ENCODE measurements at regions not wholly inside any gene's neighbourhood (a gene's known extent, or its start where the extent isn't known, plus 50 kb on each side); places are given as distances from the start of the nearest gene placed in this dataset.

DNA sequence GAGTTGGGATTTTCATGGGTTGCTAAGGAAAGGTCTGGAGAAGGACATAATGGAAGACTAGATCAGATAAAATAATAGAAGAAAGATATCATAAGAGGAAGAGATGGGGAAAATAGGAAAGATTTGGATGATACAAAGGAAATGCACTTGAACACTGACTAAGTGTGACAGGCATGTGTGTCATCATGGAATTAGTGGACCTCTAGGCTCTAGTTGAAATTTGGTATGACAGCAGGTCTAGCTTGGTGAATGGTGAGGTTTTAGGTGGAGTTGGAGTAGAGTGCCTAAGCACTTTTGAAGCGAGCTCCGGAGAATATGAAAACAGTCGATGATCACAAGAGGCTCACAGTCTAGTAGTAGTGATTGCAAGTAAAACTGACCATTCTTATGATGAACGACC is 73.0 kb upstream of the PTGS2 start:
- H3K4me3 ChIP-seq (ENCODE audit: low read length): no peak overlapping the region

GRCh38 chr1:186750257-186750656 is 70.0 kb upstream of the PTGS2 start:
- Histone ChIP-seq H2AFZ (ENCODE audit: low read depth, low read length) (no peak overlapping the region), H3K36me3 (ENCODE audit: insufficient read depth, low read length) (no peaks in the 10 kb centered on the region), H3K9me3 (ENCODE audit: low read length) (peaks cover 2% of the 10 kb centered on the region), H3K4me1 (ENCODE audit: insufficient read depth, low read length) (no peaks in the 10 kb centered on the region), H3K4me3 (ENCODE audit: low read length) (no peak overlapping the region), H3K27me3 (ENCODE audit: insufficient read depth, low read length) (no peaks in the 10 kb centered on the region)

More for the DNA sequence above, 73.0 kb upstream of the PTGS2 start:
- Histone ChIP-seq H3K36me3 (ENCODE audit: insufficient read depth, low read length) (no peaks in the 10 kb centered on the region), H3K9me3 (ENCODE audit: low read length) (no peaks in the 10 kb centered on the region), H3K27me3 (ENCODE audit: insufficient read depth, low read length) (no peaks in the 10 kb centered on the region), H2AFZ (ENCODE audit: low read depth, low read length) (no peak overlapping the region), H3K4me1 (ENCODE audit: insufficient read depth, low read length) (no peaks in the 10 kb centered on the region)

GRCh38 chr1:186749820-186750219 is 69.6 kb upstream of the PTGS2 start:
- Histone ChIP-seq H3K9me3 (ENCODE audit: low read length) (peaks cover 2% of the 10 kb centered on the region), H2AFZ (ENCODE audit: low read depth, low read length) (no peak overlapping the region), H3K36me3 (ENCODE audit: insufficient read depth, low read length) (no peaks in the 10 kb centered on the region), H3K4me3 (ENCODE audit: low read length) (no peak overlapping the region), H3K27me3 (ENCODE audit: insufficient read depth, low read length) (no peaks in the 10 kb centered on the region), H3K4me1 (ENCODE audit: insufficient read depth, low read length) (no peaks in the 10 kb centered on the region)

DNA sequence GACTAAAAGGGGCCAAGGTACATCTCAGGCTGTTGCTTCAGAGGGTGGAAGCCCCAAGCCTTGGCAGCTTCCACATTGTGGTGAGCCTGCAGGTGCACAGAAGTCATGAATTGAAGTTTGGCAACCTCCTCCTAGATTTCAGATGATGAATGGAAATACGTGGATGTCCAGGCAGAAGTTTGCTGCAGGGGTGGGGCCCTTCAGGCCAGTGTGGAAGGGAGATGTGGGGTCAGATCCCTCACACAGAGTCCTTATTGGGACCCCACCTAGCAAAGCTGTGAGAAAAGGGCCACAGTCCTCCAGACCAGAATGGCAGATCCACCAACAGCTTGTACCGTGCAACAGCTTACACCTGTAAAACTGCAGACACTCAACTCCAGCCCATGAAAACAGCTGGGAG is 67.4 kb upstream of the PTGS2 start:
- no peaks in the 10 kb centered on the region for H3K27me3 ChIP-seq (ENCODE audit: insufficient read depth, low read length)
- H3K4me1 ChIP-seq (ENCODE audit: insufficient read depth, low read length): no peaks in the 10 kb centered on the region
- H3K4me3 ChIP-seq (ENCODE audit: low read length): no peak overlapping the region
- H2AFZ ChIP-seq (ENCODE audit: low read depth, low read length): no peak overlapping the region
- no peaks in the 10 kb centered on the region for H3K36me3 ChIP-seq (ENCODE audit: insufficient read depth, low read length)
- H3K9me3 ChIP-seq (ENCODE audit: low read length): peaks cover 2% of the 10 kb centered on the region

GRCh38 chr1:186745531-186746146 is 65.4 kb upstream of the PTGS2 start:
- peaks cover 2% of the 10 kb centered on the region for H3K9me3 ChIP-seq (ENCODE audit: low read length)
- no peaks in the 10 kb centered on the region for H3K27me3 ChIP-seq (ENCODE audit: insufficient read depth, low read length)
- H2AFZ ChIP-seq (ENCODE audit: low read depth, low read length): no peak overlapping the region
- H3K36me3 ChIP-seq (ENCODE audit: insufficient read depth, low read length): no peaks in the 10 kb centered on the region
- H3K4me1 ChIP-seq (ENCODE audit: insufficient read depth, low read length): no peaks in the 10 kb centered on the region
- no peak overlapping the region for H3K4me3 ChIP-seq (ENCODE audit: low read length)

DNA sequence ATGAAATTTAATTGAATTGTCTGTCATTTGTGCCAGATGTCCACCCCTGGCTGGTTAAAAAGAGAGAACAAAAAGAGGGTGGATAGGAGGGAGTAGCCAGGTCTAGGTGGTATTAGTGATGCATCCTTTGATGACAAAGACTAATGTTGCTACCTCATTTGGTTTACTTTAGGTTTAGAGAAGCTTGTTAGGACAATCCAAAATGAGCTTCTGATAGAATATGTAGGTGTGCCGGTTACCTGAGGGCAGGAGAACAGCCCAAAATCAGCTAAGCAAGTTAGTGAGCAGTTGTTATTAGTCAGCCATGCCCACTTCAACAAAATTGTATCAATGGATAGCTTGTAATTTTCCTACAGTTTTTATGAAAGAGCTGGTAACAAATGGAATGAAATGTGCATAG is 61.4 kb upstream of the PTGS2 start:
- Histone ChIP-seq H3K4me3 (ENCODE audit: low read length) (no peak overlapping the region), H3K9me3 (ENCODE audit: low read length) (no peaks in the 10 kb centered on the region), H3K36me3 (ENCODE audit: insufficient read depth, low read length) (no peaks in the 10 kb centered on the region), H3K4me1 (ENCODE audit: insufficient read depth, low read length) (no peaks in the 10 kb centered on the region), H3K27me3 (ENCODE audit: insufficient read depth, low read length) (no peaks in the 10 kb centered on the region), H2AFZ (ENCODE audit: low read depth, low read length) (no peak overlapping the region)

GRCh38 chr1:186740324-186740723 is 60.1 kb upstream of the PTGS2 start:
- no peaks in the 10 kb centered on the region for H3K4me1 ChIP-seq (ENCODE audit: insufficient read depth, low read length)
- no peaks in the 10 kb centered on the region for H3K36me3 ChIP-seq (ENCODE audit: insufficient read depth, low read length)
- no peak overlapping the region for H2AFZ ChIP-seq (ENCODE audit: low read depth, low read length)
- H3K9me3 ChIP-seq (ENCODE audit: low read length): no peaks in the 10 kb centered on the region
- H3K27me3 ChIP-seq (ENCODE audit: insufficient read depth, low read length): no peaks in the 10 kb centered on the region
- H3K4me3 ChIP-seq (ENCODE audit: low read length): no peak overlapping the region

GRCh38 chr1:186739515-186739914 is 59.3 kb upstream of the PTGS2 start:
- Histone ChIP-seq H3K36me3 (ENCODE audit: insufficient read depth, low read length) (no peaks in the 10 kb centered on the region), H3K9me3 (ENCODE audit: low read length) (no peaks in the 10 kb centered on the region), H2AFZ (ENCODE audit: low read depth, low read length) (peak overlapping the region; percentile 16), H3K4me1 (ENCODE audit: insufficient read depth, low read length) (no peaks in the 10 kb centered on the region), H3K4me3 (ENCODE audit: low read length) (no peak overlapping the region), H3K27me3 (ENCODE audit: insufficient read depth, low read length) (no peaks in the 10 kb centered on the region)

GRCh38 chr1:186738926-186739325 is 58.7 kb upstream of the PTGS2 start:
- Histone ChIP-seq H2AFZ (ENCODE audit: low read depth, low read length) (no peak overlapping the region), H3K9me3 (ENCODE audit: low read length) (no peaks in the 10 kb centered on the region), H3K4me3 (ENCODE audit: low read length) (no peak overlapping the region), H3K4me1 (ENCODE audit: insufficient read depth, low read length) (no peaks in the 10 kb centered on the region), H3K27me3 (ENCODE audit: insufficient read depth, low read length) (no peaks in the 10 kb centered on the region), H3K36me3 (ENCODE audit: insufficient read depth, low read length) (no peaks in the 10 kb centered on the region)

- H3K9me3 ChIP-seq (ENCODE audit: low read length): no peaks in the 10 kb centered on the region
- no peaks in the 10 kb centered on the region for H3K36me3 ChIP-seq (ENCODE audit: insufficient read depth, low read length)
- no peak overlapping the region for H3K4me3 ChIP-seq (ENCODE audit: low read length)
- no peaks in the 10 kb centered on the region for H3K4me1 ChIP-seq (ENCODE audit: insufficient read depth, low read length)
- H2AFZ ChIP-seq (ENCODE audit: low read depth, low read length): no peak overlapping the region
- H3K27me3 ChIP-seq (ENCODE audit: insufficient read depth, low read length): no peaks in the 10 kb centered on the region
These were observed 56.9 kb upstream of the PTGS2 start for GRCh38 chr1:186736971-186737685.

DNA sequence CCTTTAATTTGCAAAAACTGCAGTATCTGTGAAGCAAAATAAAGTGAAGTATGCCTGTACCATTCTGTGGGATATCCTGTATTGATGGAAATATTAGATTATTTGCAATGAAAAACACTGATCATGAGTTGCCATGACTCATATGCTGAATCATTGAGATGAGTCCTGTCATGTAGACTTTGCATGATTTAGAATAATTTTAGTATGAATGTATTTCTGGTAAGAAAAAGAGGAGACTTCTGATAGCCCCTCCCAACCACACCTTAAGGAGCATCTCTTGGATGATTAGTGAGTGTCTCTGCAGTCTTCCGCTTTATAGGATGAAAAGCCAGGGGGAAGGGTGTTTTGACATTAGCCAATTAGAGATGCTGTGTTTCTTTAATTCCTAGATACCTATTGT is 55.2 kb upstream of the PTGS2 start:
- no peaks in the 10 kb centered on the region for H3K36me3 ChIP-seq (ENCODE audit: insufficient read depth, low read length)
- no peak overlapping the region for H3K4me3 ChIP-seq (ENCODE audit: low read length)
- H3K4me1 ChIP-seq (ENCODE audit: insufficient read depth, low read length): no peaks in the 10 kb centered on the region
- H3K27me3 ChIP-seq (ENCODE audit: insufficient read depth, low read length): no peaks in the 10 kb centered on the region
- no peaks in the 10 kb centered on the region for H3K9me3 ChIP-seq (ENCODE audit: low read length)
- no peak overlapping the region for H2AFZ ChIP-seq (ENCODE audit: low read depth, low read length)

- H3K27me3 ChIP-seq (ENCODE audit: insufficient read depth, low read length): no peaks in the 10 kb centered on the region
- no peak overlapping the region for H2AFZ ChIP-seq (ENCODE audit: low read depth, low read length)
- H3K4me1 ChIP-seq (ENCODE audit: insufficient read depth, low read length): no peaks in the 10 kb centered on the region
- H3K9me3 ChIP-seq (ENCODE audit: low read length): no peaks in the 10 kb centered on the region
- H3K36me3 ChIP-seq (ENCODE audit: insufficient read depth, low read length): no peaks in the 10 kb centered on the region
- H3K4me3 ChIP-seq (ENCODE audit: low read length): no peak overlapping the region
These were observed 50.9 kb upstream of the PTGS2 start for GRCh38 chr1:186730951-186731729.
